Trophoblast cell (in vitro differentiated cells and primary cell): ENCODE measurements at regions not wholly inside any gene's neighbourhood (a gene's known extent, or its start where the extent isn't known, plus 50 kb on each side); places are given as distances from the start of the nearest gene placed in this dataset.
"Not testable (repeated sequence)": the region's sequence is repeated elsewhere in the genome, so short reads cannot be mapped to it uniquely, and the experiment has no call there.

Source experiments
- DNase-seq, 2 donors: peaks; one replicate each; pipeline ENCODE4 v3.0.0-alpha.2; 2016
- H2AFZ ChIP-seq: 2 replicates; pipeline ENCODE4 v1.6.1; 2013; ENCODE audit warnings: low read length, moderate library complexity, mild to moderate bottlenecking; ENCODE audit not compliant: insufficient read depth, poor library complexity
- H2AK5ac ChIP-seq: 2 replicates; pipeline ENCODE4 v1.6.1; 2013; ENCODE audit warnings: mild to moderate bottlenecking, low read length
- H2BK120ac ChIP-seq: 2 replicates; pipeline ENCODE4 v1.6.1; 2013; ENCODE audit warnings: low read length, mild to moderate bottlenecking, moderate library complexity; ENCODE audit not compliant: insufficient read depth, poor library complexity
- H2BK12ac ChIP-seq: 2 replicates; pipeline ENCODE4 v1.6.1; 2013; ENCODE audit warnings: mild to moderate bottlenecking, low read length, moderate library complexity
- H2BK5ac ChIP-seq: 2 replicates; pipeline ENCODE4 v1.6.1; 2013; ENCODE audit warnings: low read length, low read depth, moderate library complexity, mild to moderate bottlenecking; ENCODE audit not compliant: poor library complexity
- H3K14ac ChIP-seq: 2 replicates; pipeline ENCODE4 v1.6.1; 2013; ENCODE audit warnings: mild to moderate bottlenecking, low read length
- H3K18ac ChIP-seq: 2 replicates; pipeline ENCODE4 v1.6.1; 2013; ENCODE audit warnings: mild to moderate bottlenecking, low read length
- H3K23ac ChIP-seq: 2 replicates; pipeline ENCODE4 v1.6.1; 2013; ENCODE audit warnings: low read length
- H3K27ac ChIP-seq: 2 replicates; pipeline ENCODE4 v1.5.1; 2013; ENCODE audit warnings: low read depth, mild to moderate bottlenecking, inconsistent platforms, low read length, moderate library complexity
- H3K27me3 ChIP-seq: 2 replicates; pipeline ENCODE4 v1.6.1; 2013; ENCODE audit warnings: inconsistent platforms, mild to moderate bottlenecking, low read length, moderate library complexity; ENCODE audit not compliant: insufficient read depth
- H3K36me3 ChIP-seq, 2 experiments: 1 replicate in 1 of 2; 2 replicates in 1 of 2; pipeline ENCODE4 v1.6.1; 2013; ENCODE audit warnings: low read length in 2 of 2, mild to moderate bottlenecking in 2 of 2, moderate library complexity in 1 of 2; ENCODE audit not compliant: insufficient read depth in 2 of 2, control insufficient read depth in 1 of 2
- H3K4ac ChIP-seq: 2 replicates; pipeline ENCODE4 v1.6.1; 2013; ENCODE audit warnings: low read depth, mild to moderate bottlenecking, low read length, moderate library complexity
- H3K4me1 ChIP-seq, 2 experiments: 1 replicate in 1 of 2; 2 replicates in 1 of 2; pipeline ENCODE4 v1.6.1; 2013; ENCODE audit warnings: low read length in 2 of 2, mild to moderate bottlenecking in 2 of 2, moderate library complexity in 1 of 2; ENCODE audit not compliant: insufficient read depth in 2 of 2, control insufficient read depth in 1 of 2
- H3K4me2 ChIP-seq: 2 replicates; pipeline ENCODE4 v1.6.1; 2013; ENCODE audit warnings: inconsistent platforms, mild to moderate bottlenecking, low read length, moderate library complexity
- H3K4me3 ChIP-seq: 2 replicates; pipeline ENCODE4 v1.5.1; 2013; ENCODE audit warnings: mild to moderate bottlenecking, low read depth, low read length, inconsistent platforms
- H3K79me1 ChIP-seq: one replicate; pipeline ENCODE4 v1.6.1; 2013; ENCODE audit warnings: low read length
- H3K79me2 ChIP-seq: 2 replicates; pipeline ENCODE4 v1.6.1; 2013; ENCODE audit warnings: low read length, mild to moderate bottlenecking; ENCODE audit not compliant: control insufficient read depth, insufficient read depth, poor library complexity
- H3K9ac ChIP-seq: 2 replicates; pipeline ENCODE4 v1.6.1; 2013; ENCODE audit warnings: mild to moderate bottlenecking, low read length
- H3K9me3 ChIP-seq: 2 replicates; pipeline ENCODE4 v1.6.1; 2013; ENCODE audit warnings: low read depth, mild to moderate bottlenecking, control low read depth, inconsistent platforms, low read length; ENCODE audit not compliant: insufficient read depth
- H4K12ac ChIP-seq: 2 replicates; pipeline ENCODE4 v1.6.1; 2013; ENCODE audit warnings: low read depth, mild to moderate bottlenecking, low read length, moderate library complexity
- H4K8ac ChIP-seq: 2 replicates; pipeline ENCODE4 v1.6.1; 2013; ENCODE audit warnings: low read depth, mild to moderate bottlenecking, low read length, moderate library complexity
- H4K91ac ChIP-seq: one replicate; pipeline ENCODE4 v1.6.1; 2013; ENCODE audit warnings: low read depth, mild to moderate bottlenecking, low read length, moderate library complexity
- WGBS: extraction: QIAGEN DNeasy Blood & Tissue Kit; methylation state at CpG from one replicate; pipeline ENCODE4 v1.1.7; 2013; ENCODE audit warnings: missing lambda C conversion rate; ENCODE audit not compliant: insufficient read length, insufficient coverage; ENCODE audit errors: extremely low coverage; 5-methylcytosine and 5-hydroxymethylcytosine counted together

DNA sequence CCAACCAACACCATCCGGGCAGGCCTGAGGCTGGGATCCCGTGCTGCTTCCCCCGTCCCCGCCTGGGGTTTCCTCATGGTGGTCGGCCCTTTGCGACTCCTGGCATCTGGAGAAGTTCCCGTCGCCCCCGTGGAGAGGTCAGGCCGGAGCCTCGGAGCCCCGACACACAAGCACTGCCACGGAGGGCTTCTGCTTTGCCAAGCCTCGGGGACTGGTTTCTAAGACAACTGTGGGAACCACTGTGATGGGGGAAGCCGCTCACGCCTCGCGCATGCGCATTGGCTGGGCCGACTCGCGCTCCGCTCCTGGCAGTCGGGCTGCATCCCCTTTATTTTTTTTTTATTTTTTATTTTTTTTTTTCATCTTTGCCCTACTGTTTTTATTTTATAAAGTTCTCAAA lies 928.8 kb upstream of the TPTE start:
- not testable (repeated sequence) for H2BK120ac ChIP-seq, H2BK12ac ChIP-seq, H3K4me3 ChIP-seq, H3K9ac ChIP-seq, H3K27me3 ChIP-seq, H2AK5ac ChIP-seq, H3K79me1 ChIP-seq, H4K91ac ChIP-seq, H3K23ac ChIP-seq, H3K18ac ChIP-seq, H4K8ac ChIP-seq, H3K36me3 ChIP-seq, H3K4me2 ChIP-seq, H3K4ac ChIP-seq, DNase-seq, H2BK5ac ChIP-seq, H4K12ac ChIP-seq, H3K27ac ChIP-seq, H3K4me1 ChIP-seq, H3K14ac ChIP-seq, H2AFZ ChIP-seq, H3K79me2 ChIP-seq, H3K9me3 ChIP-seq
- WGBS, result no CpG with 5 or more reads among the region's 24 CpGs

DNA sequence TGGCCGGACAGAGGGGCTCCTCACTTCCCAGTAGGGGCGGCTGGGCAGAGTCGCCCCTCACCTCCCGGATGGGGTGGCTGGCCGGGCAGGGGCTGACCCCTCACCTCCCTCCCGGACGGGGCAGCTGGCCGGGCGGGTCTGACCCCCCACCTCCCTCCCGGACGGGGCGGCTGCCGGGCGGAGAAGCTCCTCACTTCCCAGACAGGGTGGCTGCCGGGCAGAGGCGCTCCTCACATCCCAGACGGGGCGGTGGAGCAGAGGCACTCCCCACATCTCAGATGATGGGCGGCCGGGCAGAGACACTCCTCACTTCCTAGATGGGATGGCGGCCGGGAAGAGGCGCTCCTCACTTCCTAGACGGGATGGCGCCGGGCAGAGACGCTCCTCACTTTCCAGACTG lies 927.7 kb upstream of the TPTE start:
- H3K23ac ChIP-seq, H3K36me3 ChIP-seq, H2BK5ac ChIP-seq, H3K4me1 ChIP-seq, H2AFZ ChIP-seq, H3K14ac ChIP-seq, H2BK12ac ChIP-seq, H3K79me2 ChIP-seq, H3K27ac ChIP-seq, DNase-seq, H4K12ac ChIP-seq, H4K8ac ChIP-seq, H3K18ac ChIP-seq, H3K79me1 ChIP-seq, H2BK120ac ChIP-seq, H4K91ac ChIP-seq, H3K9ac ChIP-seq, H3K4me3 ChIP-seq, H3K4ac ChIP-seq, H3K4me2 ChIP-seq, H3K27me3 ChIP-seq, H3K9me3 ChIP-seq, H2AK5ac ChIP-seq: not testable (repeated sequence)
- no CpG with 5 or more reads among the region's 27 CpGs for WGBS

DNA sequence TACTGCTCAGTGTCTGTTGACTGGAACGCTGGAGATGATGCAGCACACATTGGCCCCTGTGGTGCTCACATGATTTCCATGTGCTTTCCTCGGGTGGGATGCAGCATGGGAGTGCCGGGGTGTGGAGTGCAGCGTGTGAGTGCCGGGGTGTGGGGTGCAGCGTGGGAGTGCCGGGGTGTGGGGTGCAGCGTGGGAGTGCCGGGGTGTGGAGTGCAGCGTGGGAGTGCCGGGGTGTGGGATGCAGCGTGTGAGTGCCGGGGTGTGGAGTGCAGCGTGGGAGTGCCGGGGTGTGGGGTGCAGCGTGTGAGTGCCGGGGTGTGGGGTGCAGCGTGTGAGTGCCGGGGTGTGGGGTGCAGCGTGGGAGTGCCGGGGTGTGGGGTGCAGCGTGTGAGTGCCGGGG lies 907.4 kb upstream of the TPTE start:
- not testable (repeated sequence) for H4K8ac ChIP-seq, H3K18ac ChIP-seq, H4K12ac ChIP-seq, H3K79me2 ChIP-seq, H3K36me3 ChIP-seq, DNase-seq, H4K91ac ChIP-seq, H3K9ac ChIP-seq, H3K4me2 ChIP-seq, H3K79me1 ChIP-seq, H2BK120ac ChIP-seq, H3K27me3 ChIP-seq, H2BK12ac ChIP-seq, H3K27ac ChIP-seq, H2AK5ac ChIP-seq, H3K4me3 ChIP-seq, H3K23ac ChIP-seq, H3K4me1 ChIP-seq, H2AFZ ChIP-seq, H3K4ac ChIP-seq, H2BK5ac ChIP-seq, H3K14ac ChIP-seq, H3K9me3 ChIP-seq
- WGBS, result no CpG with 5 or more reads among the region's 23 CpGs

DNA sequence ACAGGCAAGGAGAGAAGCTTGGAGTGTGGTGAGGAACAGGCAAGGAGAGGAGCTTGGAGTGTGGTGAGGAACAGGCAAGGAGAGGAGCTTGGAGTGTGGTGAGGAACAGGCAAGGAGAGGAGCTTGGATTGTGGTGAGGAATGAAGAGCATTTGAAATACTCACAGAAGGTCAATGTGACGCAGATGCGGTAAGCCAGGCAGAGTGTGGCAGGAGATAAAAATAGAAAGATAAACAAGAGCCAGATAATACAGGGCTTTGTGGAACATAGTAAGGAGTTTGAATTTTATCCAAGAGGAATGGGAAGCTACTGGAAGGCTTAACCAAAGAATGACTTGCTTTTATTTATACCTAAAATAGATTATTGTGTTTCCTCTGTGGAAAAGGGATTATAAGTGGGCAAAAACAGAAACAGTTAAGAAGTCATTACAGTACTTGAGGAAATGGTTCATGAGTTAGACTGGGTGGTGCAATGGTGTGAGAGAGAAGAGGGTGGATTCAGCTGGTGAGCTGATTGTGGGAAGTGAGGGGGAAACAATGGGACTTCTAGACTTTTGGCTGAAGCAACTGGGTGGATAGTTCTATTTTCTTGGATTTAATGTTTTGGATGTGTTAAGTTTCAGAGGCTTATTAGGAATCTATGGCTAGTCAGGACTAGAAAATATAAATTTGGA lies 900.1 kb upstream of the TPTE start:
- H4K12ac ChIP-seq, H3K14ac ChIP-seq, H3K18ac ChIP-seq, H3K4ac ChIP-seq, H3K79me1 ChIP-seq, H2BK120ac ChIP-seq, H3K4me2 ChIP-seq, H3K9ac ChIP-seq, H4K8ac ChIP-seq, H3K23ac ChIP-seq, H2BK12ac ChIP-seq, H3K27ac ChIP-seq, H2BK5ac ChIP-seq, H4K91ac ChIP-seq, H3K4me1 ChIP-seq, H2AK5ac ChIP-seq, H3K4me3 ChIP-seq, H3K27me3 ChIP-seq, DNase-seq, H2AFZ ChIP-seq, H3K36me3 ChIP-seq, H3K79me2 ChIP-seq, H3K9me3 ChIP-seq: not testable (repeated sequence)
- WGBS, result no CpG with 5 or more reads among the region's 2 CpGs
